Muscle of arm (tissue), 1 donor: ENCODE measurements at regions not wholly inside any gene's neighbourhood (a gene's known extent, or its start where the extent isn't known, plus 50 kb on each side); places are given as distances from the start of the nearest gene placed in this dataset.

Source experiments
- DNase-seq: peaks from one replicate; pipeline ENCODE4 v3.0.0-alpha.2; 2013

DNA sequence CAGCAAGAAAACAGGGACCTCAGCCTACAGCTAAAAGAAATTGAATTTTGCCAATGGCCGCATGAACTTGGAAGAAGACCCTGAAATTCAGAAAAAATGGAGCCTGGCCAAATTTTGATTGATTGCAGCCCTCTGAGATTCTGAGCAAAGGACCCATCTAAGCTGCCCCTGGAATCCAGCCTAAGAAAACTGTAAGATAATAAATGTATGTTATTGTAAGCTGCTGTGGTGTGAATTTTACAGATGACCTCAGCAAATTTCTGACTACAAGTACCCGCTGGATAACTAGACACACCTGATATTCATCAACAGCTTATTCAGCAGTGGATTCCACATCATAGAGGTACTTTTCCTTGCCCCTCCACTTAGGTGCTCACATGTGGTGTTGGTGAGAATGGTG lies 119.5 kb upstream of the EPHA5 start:
- peak; percentile 7 for DNase-seq

DNA sequence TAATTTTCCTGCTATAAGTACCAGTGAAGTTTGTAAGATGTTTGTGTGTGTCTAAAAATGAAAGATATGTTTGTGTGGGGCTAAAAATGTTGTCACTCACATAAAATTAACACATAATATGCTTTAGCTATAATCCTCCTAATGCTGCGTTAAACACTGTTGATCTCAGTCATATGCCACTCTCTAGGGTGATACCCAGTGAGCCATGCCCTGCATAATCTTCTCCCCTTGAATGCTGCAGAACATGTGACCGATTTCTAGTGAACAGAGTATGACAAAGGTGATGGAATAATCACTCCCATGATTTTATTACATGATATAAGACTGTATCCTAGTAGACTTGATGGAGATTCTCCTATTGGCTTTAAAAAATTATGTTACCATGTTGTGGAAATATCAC lies 119.1 kb upstream of the EPHA5 start:
- no peak for DNase-seq

DNA sequence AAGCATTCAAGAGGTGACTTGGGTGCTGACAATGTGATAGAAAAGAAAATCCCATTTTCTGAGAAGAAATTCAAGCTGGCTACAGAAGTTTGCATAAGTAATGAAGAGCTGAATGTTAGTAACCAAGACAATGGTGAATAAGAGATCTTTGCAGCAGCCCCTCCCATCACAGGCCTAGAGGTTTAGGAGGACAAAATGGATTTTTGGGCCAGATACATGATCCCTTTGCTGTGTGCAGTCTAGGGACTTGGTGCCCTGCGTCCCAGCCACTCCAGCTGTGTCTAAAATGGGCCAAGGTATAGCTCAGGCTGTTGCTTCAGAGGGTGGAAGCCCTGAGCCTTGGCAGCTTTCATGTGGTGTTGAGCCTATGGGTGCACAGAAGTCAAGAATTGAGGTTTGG lies 107.0 kb upstream of the EPHA5 start:
- DNase-seq, result no peak

DNA sequence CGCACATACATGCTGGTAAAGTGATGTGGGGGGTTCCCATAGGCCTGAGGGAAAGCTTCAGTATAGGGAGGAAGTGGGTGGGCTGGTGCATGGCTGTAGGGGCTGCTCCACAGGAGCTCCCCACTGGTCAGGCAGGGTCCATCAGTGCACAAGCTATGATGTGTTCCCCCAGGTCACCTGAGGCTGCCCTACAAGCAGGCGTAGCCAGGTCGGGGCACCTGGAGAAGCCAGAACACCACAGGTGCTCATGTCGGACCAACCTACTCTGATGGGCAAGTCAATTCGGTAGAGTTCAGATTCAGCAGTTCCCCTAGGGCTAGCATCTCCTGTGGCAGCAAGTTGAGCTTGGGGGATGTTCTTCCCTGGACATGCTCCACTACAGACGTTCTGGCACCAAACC lies 103.3 kb upstream of the EPHA5 start:
- DNase-seq, result no peak

DNA sequence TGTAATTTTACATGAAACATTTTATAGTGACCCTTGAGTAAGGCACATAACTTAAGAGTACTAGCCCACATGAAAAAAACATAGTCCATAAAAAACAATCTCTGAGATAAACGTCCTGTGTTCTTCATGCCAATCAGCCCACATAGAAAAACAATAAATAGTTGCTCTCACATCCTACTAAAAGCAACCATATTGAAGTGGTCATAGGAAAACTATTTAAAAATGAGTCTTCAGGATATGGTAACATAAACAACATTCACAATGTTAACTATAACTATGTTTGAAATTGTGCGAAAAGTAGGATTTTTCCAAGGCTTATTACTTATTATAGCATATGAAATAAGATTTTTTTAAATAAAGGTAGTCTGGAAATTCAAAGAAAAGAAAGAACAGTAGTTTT lies 77.1 kb upstream of the EPHA5 start:
- no peak for DNase-seq

DNA sequence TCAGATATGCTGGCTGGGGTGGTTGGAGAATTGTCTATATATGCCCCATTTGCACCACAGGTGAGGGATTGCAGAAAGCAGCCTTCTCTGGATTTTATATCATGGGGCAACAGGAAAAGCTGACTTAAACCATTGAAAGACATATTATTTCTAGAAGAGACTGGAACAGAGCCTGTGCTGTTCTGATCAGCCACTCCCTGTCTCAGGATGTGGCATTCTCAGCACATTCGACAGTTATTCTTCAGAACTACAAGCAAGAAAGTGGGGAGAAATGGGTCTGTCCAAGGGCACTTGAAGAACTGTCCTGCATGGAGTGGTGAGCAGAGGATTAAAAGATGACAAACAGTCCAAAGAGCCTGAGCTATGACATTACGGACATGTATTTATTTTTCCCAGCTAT lies 67.8 kb upstream of the EPHA5 start:
- no peak for DNase-seq

DNA sequence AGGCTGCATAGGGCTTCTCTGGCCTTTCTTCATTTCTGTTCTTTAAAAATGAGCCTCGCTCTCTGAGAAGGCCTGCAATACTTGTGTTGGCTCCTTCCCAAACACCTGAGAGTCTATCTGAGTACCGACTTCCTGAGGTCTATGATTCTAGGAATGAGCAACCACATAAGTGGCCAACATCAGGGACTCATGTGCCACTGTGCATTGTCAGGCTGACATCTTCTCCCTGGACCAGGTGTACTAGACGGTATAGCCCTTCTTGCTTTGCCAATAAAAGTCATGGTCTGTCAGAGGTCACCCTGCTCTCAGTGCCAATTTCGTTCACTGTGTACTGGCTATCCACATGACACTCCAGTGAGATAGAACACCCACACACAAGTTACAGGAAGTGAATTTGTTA lies 67.4 kb upstream of the EPHA5 start:
- DNase-seq, result no peak

DNA sequence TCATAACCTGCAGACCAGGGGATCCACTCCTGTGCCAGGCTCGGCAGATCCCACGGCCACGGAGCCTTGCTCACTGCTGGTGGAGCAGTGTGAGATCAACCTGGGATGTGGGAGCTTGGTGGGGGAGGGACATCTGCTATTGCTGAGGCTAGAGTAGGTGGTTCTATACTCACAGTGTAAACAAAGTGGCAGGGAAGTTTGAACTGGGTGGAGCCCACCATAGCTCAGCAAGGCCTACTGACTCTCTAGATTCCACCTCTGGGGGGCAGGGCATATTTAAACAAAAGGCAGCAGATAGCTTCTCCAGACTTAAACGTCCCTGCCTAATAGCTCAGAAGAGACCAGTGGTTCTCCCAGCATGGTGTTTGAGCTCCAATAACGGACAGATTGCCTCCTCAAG lies 54.7 kb upstream of the EPHA5 start:
- DNase-seq, result no peak
